GM12874 (cell line): ENCODE measurements at regions not wholly inside any gene's neighbourhood (a gene's known extent, or its start where the extent isn't known, plus 50 kb on each side); places are given as distances from the start of the nearest gene placed in this dataset.

Experiments used
- CTCF ChIP-seq: IDR thresholded peaks from 2 replicates; pipeline ENCODE4 v1.5.1; 2011; ENCODE audit warnings: low read depth, mild to moderate bottlenecking, control low read depth, low read length, moderate library complexity; ENCODE audit not compliant: insufficient read depth

DNA sequence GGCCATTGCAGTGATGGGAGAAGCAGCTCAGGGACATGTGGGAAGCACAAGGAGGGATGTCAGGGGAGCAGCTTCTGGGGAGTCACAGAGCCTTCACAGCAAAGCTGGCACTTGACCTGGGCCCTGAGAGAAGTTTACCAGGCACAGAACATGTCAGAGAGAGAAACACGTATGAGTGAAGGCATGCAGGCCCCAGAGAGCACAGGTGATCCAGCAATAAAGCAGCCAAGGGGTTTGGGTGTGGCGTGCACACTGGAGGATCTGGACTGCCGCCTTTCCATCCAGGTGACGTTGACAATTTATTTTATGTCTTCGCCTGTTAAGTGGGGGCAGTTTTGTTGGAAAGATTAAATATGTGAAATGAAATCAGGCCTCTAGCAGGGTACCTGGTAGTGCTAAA is 252.6 kb upstream of the COBL start:
- no peak for TF ChIP-seq CTCF

GRCh38 chr7:51551070-51551469 is 234.5 kb upstream of the COBL start:
- TF ChIP-seq CTCF: no peak

DNA sequence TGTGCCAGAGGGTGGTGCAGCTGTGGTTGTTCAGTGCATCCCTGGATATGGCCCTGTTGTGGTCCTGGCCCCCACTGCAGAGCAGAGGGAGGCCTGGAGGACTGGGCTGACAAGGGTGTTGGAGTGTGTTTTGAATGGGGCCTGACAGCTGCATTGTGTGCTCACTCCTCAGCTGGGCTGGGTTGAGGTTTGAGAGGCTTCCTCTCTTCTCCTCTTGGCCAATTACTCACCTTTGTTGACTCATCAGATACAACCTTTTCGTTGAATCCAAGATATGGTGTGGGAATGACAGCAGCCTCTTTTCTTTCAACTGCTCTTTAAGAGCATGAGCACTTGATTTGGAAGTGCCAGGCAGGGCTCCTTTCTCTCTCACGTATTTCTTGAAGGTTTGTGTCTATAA is 228.5 kb upstream of the COBL start:
- no peak for TF ChIP-seq CTCF

DNA sequence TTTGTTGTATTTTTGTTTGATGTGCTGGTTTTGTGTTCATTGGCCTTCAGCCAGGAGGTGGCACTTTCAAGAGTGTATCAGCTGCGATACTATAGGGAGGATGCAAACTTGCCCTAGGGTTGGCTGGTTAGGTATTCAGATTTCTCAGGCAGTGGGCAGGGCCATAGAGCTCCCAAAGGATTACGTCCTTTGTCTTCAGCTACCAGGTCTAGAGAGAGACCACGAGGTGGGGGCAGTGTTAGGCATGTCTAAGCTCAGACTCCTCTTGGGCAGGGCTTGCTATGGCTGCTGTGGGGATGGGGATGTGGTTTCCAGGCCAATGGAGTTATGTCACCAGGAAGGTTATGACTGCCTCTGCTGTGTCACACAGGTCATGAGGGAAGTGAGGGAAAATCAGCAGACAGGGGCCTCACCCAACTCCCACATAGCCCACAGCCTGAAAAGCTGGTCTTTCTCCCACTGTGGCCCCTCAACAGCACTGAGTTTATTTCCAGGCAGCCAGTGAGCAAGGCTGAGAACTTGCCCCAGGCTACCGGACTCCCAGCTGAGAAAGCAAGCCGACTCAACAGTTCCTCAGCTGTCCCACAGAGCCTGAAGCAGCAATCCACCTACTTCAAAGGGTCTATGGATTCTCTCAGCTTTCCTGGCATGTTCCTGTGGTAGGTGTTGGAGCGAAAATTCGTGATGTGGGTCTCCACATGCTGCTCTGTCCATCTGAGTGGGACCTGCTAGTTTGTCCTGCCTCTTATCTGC is 227.4 kb upstream of the COBL start:
- no peak for TF ChIP-seq CTCF

GRCh38 chr7:51539840-51540239 is 223.2 kb upstream of the COBL start:
- no peak for TF ChIP-seq CTCF

DNA sequence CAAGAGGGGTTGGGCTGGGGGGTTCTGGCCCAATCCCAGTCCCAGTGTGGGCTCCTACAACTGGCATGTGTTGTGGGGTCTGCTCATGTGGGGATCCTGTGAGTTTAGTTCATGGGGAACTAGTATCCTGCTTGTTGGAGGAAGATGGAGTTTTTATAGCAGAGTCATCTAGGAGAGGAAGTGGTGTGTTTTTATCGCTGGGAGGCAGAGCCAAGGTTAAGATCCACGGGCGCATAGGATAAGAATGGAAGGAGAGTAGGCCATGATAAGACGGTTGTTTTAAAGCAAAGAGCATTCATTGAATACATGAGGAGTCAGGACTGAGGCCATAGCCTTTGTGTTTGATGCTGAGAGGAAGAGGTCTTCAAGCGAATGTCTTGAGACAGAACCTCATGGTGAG is 211.6 kb upstream of the COBL start:
- no peak for TF ChIP-seq CTCF

- TF ChIP-seq CTCF: no peak
Observed at GRCh38 chr7:51521694-51522312, 205.2 kb upstream of the COBL start.
